ENCODE measurements at regions not wholly inside any gene's neighbourhood (a gene's known extent, or its start where the extent isn't known, plus 50 kb on each side); places are given as distances from the start of the nearest gene placed in this dataset.

DNA sequence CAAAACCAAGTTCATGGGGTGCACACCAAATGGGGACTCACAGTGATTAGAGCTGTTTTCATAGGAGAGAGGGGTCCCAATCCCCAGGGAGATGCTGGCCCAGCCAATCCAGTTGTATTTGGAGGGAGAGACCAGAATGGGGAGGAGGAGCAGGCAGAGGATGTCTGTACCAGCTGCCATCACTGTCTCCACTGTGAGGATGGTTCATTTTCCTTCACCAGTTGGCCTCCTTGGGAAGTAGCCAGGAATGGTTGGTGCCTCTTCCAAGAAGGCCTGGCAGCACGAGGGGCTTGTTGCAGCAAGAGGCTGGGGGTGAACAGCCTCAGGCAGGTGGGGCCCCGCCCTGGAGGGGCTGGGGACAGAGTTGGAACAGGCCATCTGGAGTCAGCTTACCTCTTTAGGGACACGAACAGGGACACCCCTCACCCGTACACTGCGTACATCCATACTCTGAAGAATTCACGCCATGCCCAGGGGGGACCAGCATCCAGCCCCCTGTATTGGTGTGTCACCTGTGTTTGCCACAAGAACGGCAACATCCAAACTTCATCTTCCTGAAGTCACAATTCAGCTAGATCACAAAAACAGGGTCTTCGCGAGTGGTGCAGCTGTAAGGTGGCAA, 161.7 kb upstream of the ZNF236 start:
- DNase-seq (ENCODE audit: low read depth): no peak
- in situ Hi-C loops (cut with HindIII; ENCODE audit: low pct_unique_long_range_greater_than_20kb, low sequenced_read_pairs): no loop called here

DNA sequence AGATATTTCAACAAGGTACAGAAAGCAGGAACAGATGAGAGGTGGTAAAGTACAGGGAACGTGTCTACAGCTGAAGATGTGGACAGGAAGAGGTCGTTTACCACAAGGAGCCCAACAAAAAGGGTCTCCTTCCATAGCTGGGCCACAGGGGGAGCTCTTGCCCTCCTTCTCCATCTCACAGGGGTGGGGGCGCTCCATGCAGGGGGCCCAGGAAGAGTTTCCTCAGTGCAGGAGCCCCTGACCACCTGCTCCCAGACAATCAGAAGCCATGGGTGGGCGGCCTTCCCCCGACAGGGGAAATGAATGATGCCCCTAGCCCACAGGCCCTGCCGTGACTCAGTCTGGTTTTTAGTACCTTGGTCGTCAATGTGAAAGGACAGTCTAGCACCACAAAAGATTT, 163.6 kb upstream of the ZNF516 start:
- in situ Hi-C loops (cut with HindIII; ENCODE audit: low pct_unique_long_range_greater_than_20kb, low sequenced_read_pairs): no loop called here
- DNase-seq (ENCODE audit: low read depth): no peak

DNA sequence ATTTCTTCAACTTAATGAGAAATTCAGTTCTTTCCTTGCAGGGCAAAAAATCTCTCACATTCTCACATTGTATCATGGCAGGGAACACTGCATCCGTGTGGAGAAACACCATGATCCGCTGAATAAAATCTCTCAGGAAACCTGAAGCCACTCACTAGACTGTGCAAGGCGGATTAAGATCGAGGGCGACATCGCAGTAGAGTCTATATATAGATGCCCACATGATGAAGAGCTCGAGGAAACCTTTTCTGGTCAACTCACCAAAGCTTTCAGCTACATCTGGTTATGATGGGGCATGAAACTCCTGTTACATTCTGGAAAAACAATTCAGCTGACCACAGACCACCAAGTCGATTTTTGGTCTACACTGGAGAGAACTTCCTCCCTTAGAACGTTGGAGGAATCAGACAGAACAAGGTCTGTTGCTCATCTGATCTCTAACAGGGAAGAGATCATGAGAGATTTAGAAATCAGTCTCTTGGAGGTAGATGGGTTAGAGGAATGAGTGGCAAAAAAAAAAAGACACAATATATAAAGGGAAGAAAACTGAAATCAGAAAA, 162.9 kb upstream of the ZNF516 start:
- in situ Hi-C loops (cut with HindIII; ENCODE audit: low pct_unique_long_range_greater_than_20kb, low sequenced_read_pairs): no loop called here
- no peak for DNase-seq (ENCODE audit: low read depth)

DNA sequence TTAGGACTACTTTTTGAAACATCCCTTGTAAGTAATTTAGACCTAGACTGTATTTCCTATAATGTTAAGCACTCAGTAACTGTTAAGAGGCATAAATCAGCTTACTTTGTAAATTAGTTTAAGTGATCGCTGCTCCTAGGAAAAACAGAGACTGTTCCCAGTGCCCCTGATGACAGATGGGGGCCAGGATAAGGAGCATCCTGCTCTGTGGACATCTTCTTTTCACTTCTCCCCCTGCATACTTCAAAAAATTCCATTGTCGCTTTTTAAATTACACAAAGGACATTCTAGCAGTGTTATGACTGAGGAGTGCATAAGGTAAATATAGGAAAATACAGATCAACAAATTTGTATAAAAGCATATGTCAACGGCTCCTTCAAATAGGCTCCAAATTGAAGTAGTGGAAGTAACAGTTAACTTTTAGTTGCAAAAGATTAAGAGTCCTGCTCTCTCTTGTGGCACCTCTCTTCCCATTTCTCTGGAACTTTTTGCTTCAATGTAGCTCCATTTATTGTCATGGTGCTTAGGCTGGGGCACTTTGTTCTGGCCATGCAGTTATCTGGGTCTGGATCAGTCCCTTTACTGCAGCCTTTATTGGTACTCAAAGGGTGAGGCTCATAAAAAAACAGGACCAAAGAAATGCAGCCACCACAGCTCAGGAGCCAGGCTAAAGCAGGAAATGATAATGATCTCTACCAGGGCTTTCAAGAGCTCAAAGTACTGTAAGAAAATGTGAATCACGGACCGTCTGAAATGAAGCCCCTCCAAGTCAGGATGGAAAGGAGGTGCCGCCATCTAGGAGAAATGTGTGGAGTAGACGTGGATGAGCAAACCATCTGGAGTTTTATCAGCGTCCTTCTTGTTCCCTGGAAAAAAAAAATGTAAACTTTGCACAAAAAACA, 162.1 kb upstream of the ZNF516 start:
- DNase-seq (ENCODE audit: low read depth): no peak
- in situ Hi-C loops (cut with HindIII; ENCODE audit: low pct_unique_long_range_greater_than_20kb, low sequenced_read_pairs): no loop called here

DNA sequence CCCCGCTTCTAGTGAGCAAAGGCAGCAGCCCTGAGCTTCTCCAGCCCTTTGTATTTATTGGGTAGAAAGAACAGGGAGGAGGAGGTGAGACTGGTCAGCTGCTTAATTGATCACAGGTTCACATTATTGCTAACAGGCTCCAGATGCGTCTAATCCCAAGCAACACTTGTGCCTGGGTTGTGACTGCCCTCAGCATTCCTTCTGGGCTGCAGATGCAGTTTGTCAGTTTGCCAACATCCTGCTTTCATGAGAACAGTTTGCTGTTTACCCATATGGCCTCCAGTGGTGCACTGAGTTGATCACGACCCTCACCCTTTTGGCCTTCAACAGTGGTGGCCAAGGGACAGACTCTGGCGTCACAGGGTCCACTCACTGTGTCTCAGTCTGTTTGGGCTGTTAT, 159.5 kb upstream of the ZNF516 start:
- in situ Hi-C loops (cut with HindIII; ENCODE audit: low pct_unique_long_range_greater_than_20kb, low sequenced_read_pairs): no loop called here

DNA sequence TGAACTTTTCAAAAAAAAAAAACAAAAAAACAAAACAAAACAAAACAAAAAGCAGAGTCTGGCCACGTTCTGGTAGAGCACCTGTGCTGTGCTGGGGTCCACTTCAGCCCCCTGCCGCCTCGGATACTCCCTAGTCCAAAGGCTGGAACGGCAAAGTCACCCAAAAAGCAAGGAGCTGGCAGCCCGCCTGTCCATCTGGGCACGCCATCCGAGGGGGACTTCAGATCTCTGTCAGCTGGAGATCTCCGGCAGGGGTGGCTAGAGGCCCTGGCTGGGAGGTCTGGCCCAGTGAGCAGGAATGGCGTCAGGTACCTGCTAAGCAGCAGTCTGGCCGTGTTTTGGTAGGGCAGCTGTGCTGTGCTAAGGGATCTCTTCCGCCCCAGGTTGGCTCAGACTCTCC, 152.3 kb upstream of the ZNF516 start:
- in situ Hi-C loops (cut with HindIII; ENCODE audit: low pct_unique_long_range_greater_than_20kb, low sequenced_read_pairs): no loop called here
- DNase-seq (ENCODE audit: low read depth): no peak

More for the DNA sequence above, 159.5 kb upstream of the ZNF516 start:
- DNase-seq (ENCODE audit: low read depth): no peak

DNA sequence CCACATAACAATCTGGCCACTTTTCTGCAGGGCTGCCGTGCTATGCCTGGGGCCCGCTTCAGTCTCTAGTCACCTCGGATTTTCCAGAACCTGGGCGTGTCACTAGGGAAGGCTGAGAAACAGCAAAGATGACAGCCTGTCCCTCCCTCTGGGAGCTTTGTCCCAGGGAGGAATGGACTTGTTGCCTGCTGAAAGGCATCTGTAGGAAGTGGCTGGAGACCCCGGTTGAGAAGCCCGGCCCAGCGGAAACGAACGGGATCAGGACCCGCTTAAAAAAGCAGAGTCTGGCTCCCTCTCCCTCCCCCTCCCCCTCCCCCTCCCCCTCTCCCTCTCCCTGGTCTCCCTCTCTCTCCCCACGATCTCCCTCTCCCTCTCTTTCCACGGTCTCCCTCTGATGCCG, 149.5 kb upstream of the ZNF516 start:
- in situ Hi-C loops (cut with HindIII; ENCODE audit: low pct_unique_long_range_greater_than_20kb, low sequenced_read_pairs): no loop called here
- no peak for DNase-seq (ENCODE audit: low read depth)

DNA sequence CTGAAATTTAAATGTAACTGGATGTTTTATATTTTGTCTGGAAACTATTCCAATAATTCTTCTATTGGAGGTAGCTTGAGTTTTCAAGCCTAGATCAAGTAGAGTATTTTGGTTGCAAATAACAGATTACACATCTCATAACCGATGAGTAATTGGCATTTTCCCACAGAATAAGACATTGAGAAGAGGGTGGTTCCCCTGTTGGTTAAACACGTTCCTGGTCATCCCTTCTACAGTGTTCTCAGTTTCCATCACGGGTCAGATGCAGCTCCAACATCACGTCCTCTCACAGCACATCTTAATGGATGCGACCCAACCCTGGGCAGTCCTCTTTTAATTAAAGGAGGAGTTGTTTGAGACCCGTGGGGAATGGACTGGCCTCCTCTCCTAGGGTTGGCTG, 149.0 kb upstream of the ZNF516 start:
- DNase-seq (ENCODE audit: low read depth): no peak
- in situ Hi-C loops (cut with HindIII; ENCODE audit: low pct_unique_long_range_greater_than_20kb, low sequenced_read_pairs): no loop called here

DNA sequence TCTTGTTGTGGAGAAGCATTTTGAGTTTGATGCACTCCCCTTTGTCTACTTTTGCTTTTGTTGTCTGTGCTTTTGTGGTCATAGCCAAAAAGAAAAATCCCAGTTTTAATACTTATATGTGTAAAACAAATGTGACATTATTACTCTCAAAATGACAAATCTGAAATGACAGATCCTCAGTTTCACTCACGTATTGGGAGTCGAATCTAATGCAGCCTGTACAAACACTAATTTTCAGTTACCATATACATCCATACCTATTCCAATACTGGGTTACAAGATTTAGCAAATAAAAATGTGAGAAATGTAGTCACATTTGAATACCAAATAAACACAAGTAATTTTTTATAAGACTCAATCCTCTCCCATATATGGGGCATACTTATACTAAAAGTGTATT, 148.2 kb upstream of the ZNF516 start:
- in situ Hi-C loops (cut with HindIII; ENCODE audit: low pct_unique_long_range_greater_than_20kb, low sequenced_read_pairs): no loop called here

DNA sequence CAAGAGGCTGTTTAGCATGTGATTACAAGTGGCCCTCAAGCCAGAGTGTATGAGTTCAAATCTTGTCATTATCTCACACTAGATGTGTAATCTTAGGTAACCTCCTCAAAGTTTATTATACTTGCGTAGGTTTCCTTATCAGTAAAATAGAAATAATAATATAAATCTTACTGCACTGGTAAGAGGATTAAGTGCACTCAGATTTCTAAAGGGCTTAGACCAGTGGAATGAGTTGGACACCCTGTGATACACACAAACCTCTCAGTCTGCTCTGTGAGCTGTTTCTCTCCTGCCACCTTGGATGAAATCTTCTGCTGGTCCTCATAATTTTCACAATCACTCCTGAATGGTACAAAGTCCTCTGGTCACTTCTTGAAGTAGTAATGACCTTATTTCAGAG, 145.4 kb upstream of the ZNF516 start:
- in situ Hi-C loops (cut with HindIII; ENCODE audit: low pct_unique_long_range_greater_than_20kb, low sequenced_read_pairs): no loop called here
- DNase-seq (ENCODE audit: low read depth): no peak

More for the DNA sequence above, 148.2 kb upstream of the ZNF516 start:
- DNase-seq (ENCODE audit: low read depth): no peak

DNA sequence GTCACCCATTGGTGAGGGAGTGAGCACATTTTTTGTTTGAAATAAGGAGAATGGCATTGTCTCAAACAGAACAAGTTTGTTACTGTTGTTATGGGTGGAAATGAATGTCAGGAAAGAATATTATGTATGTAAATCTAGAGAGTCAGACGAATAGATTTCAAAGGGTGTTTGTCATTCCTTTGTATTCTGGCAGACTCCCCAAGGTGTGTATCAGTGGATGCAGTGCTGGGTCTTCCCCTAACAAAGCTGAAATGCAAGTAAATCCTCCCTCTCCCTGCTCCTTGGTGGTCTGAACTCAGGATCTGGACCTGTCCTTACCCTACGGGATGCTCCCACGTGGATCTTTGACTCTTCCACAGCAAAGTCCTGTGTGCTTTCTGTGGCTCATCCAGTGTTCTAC, 139.5 kb upstream of the ZNF516 start:
- in situ Hi-C loops (cut with HindIII; ENCODE audit: low pct_unique_long_range_greater_than_20kb, low sequenced_read_pairs): no loop called here

DNA sequence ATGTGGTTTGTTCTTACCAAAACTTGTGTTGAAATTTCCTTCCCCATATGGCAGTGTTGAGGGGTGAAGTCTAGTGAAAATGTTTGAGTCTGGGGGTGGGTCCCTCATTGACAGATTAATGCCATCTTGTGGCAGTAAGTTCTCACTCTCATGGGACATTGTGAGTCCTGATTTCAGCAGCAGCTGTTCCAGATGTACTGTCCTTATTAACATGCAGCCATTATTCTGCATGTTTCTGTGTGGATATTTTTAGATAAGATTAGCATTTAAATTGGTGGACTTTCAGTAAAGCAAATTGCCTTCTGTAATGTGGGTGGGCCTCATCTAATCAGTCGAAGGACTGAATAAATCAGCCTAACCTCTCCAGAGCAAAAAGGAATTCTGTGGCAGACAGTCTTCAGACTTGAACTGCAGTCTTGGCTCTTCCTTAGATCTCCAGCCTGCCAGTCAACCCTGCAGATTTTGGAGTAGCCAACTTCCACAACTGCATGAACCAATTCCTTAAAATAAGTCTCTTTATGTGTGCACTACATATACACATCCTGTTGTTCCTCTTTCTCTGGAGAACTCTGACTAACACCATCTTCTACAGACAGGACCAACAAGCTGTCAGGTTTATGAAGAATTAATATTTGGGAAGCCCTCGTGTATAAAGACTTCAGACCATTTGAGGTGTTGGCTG, 138.7 kb upstream of the ZNF516 start:
- in situ Hi-C loops (cut with HindIII; ENCODE audit: low pct_unique_long_range_greater_than_20kb, low sequenced_read_pairs): no loop called here

More for the DNA sequence above, 139.5 kb upstream of the ZNF516 start:
- DNase-seq (ENCODE audit: low read depth): no peak

DNA sequence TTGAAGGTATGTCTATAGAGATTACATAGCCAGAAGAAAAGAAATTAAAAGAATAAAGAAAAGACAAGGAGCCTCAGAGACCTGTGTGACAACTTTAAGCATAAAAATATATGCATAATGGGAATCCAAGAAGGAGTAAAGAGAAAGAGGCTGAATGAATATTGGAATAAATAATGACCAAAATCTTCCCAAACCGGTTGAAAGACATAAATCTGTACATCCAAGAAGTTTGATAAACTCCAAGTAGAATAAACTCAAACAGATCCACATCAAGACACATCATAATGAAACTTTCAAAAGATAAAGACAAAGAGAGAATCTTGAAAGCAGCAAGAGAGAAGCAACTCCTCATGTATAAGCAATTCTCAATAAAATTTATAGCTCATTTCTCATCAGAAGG, 132.4 kb upstream of the ZNF516 start:
- in situ Hi-C loops (cut with HindIII; ENCODE audit: low pct_unique_long_range_greater_than_20kb, low sequenced_read_pairs): no loop called here
- no peak for DNase-seq (ENCODE audit: low read depth)

More for the DNA sequence above, 138.7 kb upstream of the ZNF516 start:
- no peak for DNase-seq (ENCODE audit: low read depth)

DNA sequence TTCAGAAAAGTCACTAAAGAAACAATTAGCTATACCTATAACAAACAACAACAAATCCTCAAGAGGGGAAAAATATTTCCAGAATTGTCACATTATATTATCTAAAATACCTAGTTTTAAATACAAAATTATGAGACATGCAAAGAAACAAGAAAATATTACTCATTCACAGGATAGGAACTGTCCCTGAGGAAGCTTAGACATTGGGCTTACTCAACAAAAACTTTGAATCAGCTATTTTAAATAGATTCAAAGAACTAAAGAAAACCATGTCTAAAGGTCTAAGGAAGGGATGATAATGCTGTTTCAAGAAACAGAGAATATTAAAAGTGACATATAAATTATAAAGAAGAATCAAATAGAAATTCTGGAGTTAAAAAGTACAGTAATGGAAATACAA, 131.9 kb upstream of the ZNF516 start:
- in situ Hi-C loops (cut with HindIII; ENCODE audit: low pct_unique_long_range_greater_than_20kb, low sequenced_read_pairs): no loop called here
- DNase-seq (ENCODE audit: low read depth): no peak

DNA sequence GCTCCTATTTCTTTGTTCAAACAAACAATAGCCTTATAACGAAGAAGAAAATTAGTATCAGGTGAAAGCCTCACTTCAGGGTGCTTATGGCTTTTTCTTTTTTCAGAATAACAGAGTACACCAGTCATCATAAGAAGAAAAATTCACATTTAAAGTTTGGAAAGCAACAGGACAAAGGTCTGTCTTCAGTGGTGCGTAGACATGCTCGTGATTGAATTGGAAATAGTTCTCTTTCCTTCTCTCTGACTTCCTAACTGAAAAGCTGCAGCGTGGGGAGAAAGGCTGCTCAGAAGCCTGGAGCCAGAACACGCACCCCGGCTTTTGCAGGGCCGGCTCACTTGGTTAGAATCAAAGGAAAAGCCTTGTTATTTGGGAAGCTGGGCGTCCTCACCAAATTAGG, 127.6 kb upstream of the ZNF516 start:
- no peak for DNase-seq (ENCODE audit: low read depth)
- in situ Hi-C loops (cut with HindIII; ENCODE audit: low pct_unique_long_range_greater_than_20kb, low sequenced_read_pairs): no loop called here

DNA sequence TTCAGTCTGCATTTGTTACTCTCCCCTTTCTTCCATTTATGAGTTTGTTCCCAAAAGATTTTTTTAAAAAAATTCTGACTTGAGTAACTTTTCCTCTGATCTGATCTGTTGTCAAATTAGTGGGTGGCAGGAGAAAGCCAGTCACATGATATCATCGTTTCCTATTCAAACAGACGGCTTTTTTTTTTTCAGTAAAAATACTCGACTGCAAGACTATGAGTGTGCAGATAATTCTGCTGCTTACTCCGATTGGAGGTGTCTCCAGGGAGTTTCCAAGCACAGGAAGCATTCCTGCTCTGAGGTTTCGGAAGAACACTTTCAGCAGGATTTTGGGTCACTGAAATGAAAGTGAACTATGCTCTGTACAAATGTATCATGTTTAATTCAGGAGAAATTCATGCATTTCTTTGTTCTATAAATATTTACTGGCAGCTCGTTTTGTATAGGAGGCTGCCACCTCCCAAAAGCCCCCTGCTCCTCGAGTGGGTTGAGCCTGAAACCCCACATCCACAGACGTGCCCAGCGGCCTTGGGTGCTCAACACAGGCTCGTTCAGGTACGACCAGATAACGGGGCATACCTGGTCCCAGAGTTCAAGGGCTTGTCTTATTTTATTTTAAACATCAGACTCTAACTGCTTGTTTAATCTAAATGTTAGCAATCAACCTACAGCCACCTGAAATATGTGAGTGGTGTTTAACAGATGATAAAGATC, 126.9 kb upstream of the ZNF516 start:
- DNase-seq (ENCODE audit: low read depth): no peak

DNA sequence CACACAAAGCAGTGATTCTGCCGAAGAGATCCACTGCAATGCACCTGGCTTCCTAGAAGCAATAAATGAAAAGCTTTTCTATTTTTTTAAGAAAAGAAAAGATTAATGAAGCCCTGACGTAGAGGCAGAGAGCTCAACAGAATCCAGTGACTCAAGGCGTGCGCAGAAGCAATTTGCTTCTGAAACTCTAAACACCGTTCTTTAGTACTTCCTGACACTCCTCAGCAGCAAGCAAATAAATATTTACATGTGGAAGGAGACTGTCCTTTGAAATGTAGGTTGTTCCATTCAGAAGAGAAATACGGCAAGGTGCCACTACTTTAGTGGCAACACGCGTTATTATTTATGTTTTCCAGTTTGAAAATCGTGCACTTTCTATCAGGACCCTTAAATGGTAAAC, 126.2 kb upstream of the ZNF516 start:
- in situ Hi-C loops (cut with HindIII; ENCODE audit: low pct_unique_long_range_greater_than_20kb, low sequenced_read_pairs): no loop called here
- DNase-seq (ENCODE audit: low read depth): no peak

More for the DNA sequence above, 126.9 kb upstream of the ZNF516 start:
- in situ Hi-C loops (cut with HindIII; ENCODE audit: low pct_unique_long_range_greater_than_20kb, low sequenced_read_pairs): no loop called here

Data from Caki2 (cell line).